Psoas muscle (tissue), 7 donors: ENCODE measurements at regions not wholly inside any gene's neighbourhood (a gene's known extent, or its start where the extent isn't known, plus 50 kb on each side); places are given as distances from the start of the nearest gene placed in this dataset.

Experiments
- ATAC-seq, 4 donors: fragments of 200-7000 bp; cut with Tn5 transposase; one replicate each; pipeline ENCODE4 v1.9.1; 2020; ENCODE audit warnings: moderate library complexity in 3 of 4, mild to moderate bottlenecking in 2 of 4
- DNase-seq, 2 donors: peaks; one replicate each; pipeline ENCODE4 v3.0.0-alpha.2; 2020
- H3K27ac ChIP-seq: fragments of 200-600 bp; one replicate; pipeline ENCODE4 v1.8.0; 2022
- H3K27me3 ChIP-seq, 3 donors: fragments of 200-600 bp in 1 of 3; one replicate each; pipeline versions ENCODE4 v1.6.1 to v1.8.0; 2013 to 2022; ENCODE audit warnings: low read length in 2 of 3, mild to moderate bottlenecking in 2 of 3, moderate library complexity in 1 of 3; ENCODE audit not compliant: insufficient read depth in 3 of 3
- H3K36me3 ChIP-seq, 2 donors: fragments of 200-600 bp in 1 of 2; one replicate each; pipeline versions ENCODE4 v1.6.1 to v1.8.0; 2013 to 2022; ENCODE audit warnings: low read depth in 1 of 2, mild to moderate bottlenecking in 1 of 2, moderate library complexity in 1 of 2; ENCODE audit not compliant: insufficient read depth in 1 of 2
- H3K4me1 ChIP-seq: fragments of 200-600 bp; one replicate; pipeline ENCODE4 v1.8.0; 2022
- H3K4me3 ChIP-seq: fragments of 200-600 bp; one replicate; pipeline ENCODE4 v1.8.0; 2022; ENCODE audit warnings: mild to moderate bottlenecking
- H3K9me3 ChIP-seq: fragments of 200-600 bp; one replicate; pipeline ENCODE4 v1.8.0; 2022
- CTCF ChIP-seq: fragments of 200-600 bp; IDR thresholded peaks from one replicate; pipeline ENCODE4 v1.8.0; 2022; ENCODE audit warnings: antibody characterized with exemption
- whole genome bisulfite sequencing, 3 donors: extraction: QIAGEN DNeasy Blood & Tissue Kit; methylation state at CpG; one replicate each; pipeline versions ENCODE4 v1.1.6 to v1.1.7; 2013; 5-methylcytosine and 5-hydroxymethylcytosine counted together
- intact Hi-C, 2 donors: fragments of 100-400 bp; cut with DNase I; formaldehyde crosslinking; loops; one replicate each; pipeline versions ENCODE4 v1.11.0 to v1.14.2; 2022
- donor health status: healthy with polysubstance abuse.
- donor health status: DM: no; HTN: no; CAD: no; lungs with moderate emphysema.
- donor health status: Bipolar disorder and iron deficiency.
- donor health status: healthy.
- donor health status: DM: yes; HTN: yes; CAD: no.
- donor health status: DM: no; HTN: no; CAD: no.
- donor health status: DM: yes; HTN: yes; CAD: no.

- no peaks in the 10 kb centered on the region for H3K27me3 ChIP-seq
- intact Hi-C loops: no loop called here
- 54 to 70% (median 59%) methylated on average over 2 of the region's 2 CpGs for WGBS, 3 donors
- no peak overlapping the region for H3K4me3 ChIP-seq
- no peak overlapping the region for H3K27ac ChIP-seq
- H3K9me3 ChIP-seq: no peaks in the 10 kb centered on the region
- ATAC-seq (no peak), DNase-seq (no peak)
- no peaks in the 10 kb centered on the region for H3K4me1 ChIP-seq
- no peak for TF ChIP-seq CTCF
- no peaks in the 10 kb centered on the region for H3K36me3 ChIP-seq
Measured at GRCh38 chr10:43970717-43971116, 322.0 kb upstream of the ZNF32 start.

DNA sequence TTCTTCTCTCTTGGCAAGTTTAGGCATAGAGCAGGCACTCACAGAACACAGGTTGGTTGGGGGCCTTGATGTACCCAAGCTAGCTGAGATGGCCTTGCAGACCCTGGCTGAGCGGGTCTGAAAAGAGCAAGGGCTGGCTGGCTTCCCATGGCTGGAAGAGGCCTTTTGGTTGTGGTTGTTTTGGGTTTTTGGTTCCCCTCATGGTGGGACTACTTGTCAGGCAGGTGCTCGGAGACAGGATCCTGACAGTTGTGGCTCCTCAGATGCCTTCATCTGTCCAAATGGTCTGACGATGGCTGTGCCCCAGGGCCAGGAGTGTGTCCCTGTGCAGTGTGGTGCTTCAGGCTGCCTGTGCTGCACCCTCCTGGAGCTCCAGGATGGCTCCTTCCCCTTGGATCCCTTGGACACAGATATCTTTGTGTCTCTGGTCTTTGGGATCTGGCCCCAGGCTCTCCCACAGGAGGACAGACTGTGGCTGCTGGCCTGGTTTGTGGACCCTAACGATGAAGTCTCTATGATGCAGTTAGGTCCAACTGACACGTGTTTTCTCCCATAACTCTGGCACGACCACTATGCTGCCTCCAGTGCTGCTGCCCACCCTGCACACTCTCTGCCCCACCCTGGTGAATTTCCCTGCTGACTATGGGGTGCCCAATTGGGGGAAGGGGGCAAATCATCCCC is 321.5 kb upstream of the ZNF32 start:
- Histone ChIP-seq H3K4me3 (no peak overlapping the region), H3K27ac (no peak overlapping the region), H3K27me3 (no peaks in the 10 kb centered on the region), H3K4me1 (no peaks in the 10 kb centered on the region), H3K9me3 (no peaks in the 10 kb centered on the region), H3K36me3 (no peaks in the 10 kb centered on the region)
- 77 to 86% (median 81%) methylated on average over 6 of the region's 6 CpGs for WGBS, 3 donors
- intact Hi-C loops: no loop called here
- no peak for TF ChIP-seq CTCF
- DNase-seq: no peak
- no peak for ATAC-seq

- intact Hi-C loops: no loop called here
- 92 to 96% (median 94%) methylated on average over 9 of the region's 9 CpGs for WGBS, 3 donors
- Histone ChIP-seq H3K36me3 (no peaks in the 10 kb centered on the region), H3K9me3 (no peaks in the 10 kb centered on the region), H3K27me3 (no peaks in the 10 kb centered on the region), H3K4me3 (no peak overlapping the region), H3K4me1 (peaks cover 2% of the 10 kb centered on the region), H3K27ac (no peak overlapping the region)
- TF ChIP-seq CTCF: no peak
- DNase-seq (no peak), ATAC-seq (no peak)
Measured at GRCh38 chr10:43969506-43969905, 320.8 kb upstream of the ZNF32 start.

DNA sequence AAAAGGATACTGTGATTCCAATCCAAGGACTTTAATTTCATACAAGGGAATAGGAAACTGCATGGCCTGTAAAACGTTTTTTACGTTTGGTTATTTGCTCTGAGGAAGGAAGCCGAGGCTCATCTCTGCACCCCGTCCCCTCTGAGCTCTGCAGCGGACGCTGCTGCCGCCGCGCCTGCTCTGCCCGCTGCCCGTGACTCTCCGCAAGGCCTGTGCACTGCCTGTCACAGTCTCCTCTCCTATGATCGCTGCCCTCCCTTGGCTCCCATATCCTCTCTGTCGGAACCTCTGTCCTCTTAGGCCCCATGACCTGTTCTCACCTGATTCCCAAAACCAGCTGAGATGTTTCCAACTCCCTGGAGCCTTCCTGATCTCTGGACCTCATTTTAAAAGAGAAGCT is 320.3 kb upstream of the ZNF32 start:
- Histone ChIP-seq H3K27ac (no peak overlapping the region), H3K4me1 (peaks cover 8% of the 10 kb centered on the region), H3K36me3 (no peaks in the 10 kb centered on the region), H3K4me3 (no peak overlapping the region), H3K9me3 (no peaks in the 10 kb centered on the region), H3K27me3 (no peaks in the 10 kb centered on the region)
- DNase-seq: no peak
- intact Hi-C loops: no loop called here
- TF ChIP-seq CTCF: no peak
- no peak for ATAC-seq
- WGBS, 3 donors: 79 to 83% (median 80%) methylated on average over 14 of the region's 14 CpGs

GRCh38 chr10:43968076-43968475 is 319.4 kb upstream of the ZNF32 start:
- Histone ChIP-seq H3K27me3 (no peaks in the 10 kb centered on the region), H3K4me3 (no peak overlapping the region), H3K9me3 (no peaks in the 10 kb centered on the region), H3K27ac (no peak overlapping the region), H3K36me3 (no peaks in the 10 kb centered on the region), H3K4me1 (peaks cover 9% of the 10 kb centered on the region)
- ATAC-seq: no peak
- 68 to 88% (median 72%) methylated on average over 1 of the region's 1 CpG for WGBS, 3 donors
- DNase-seq: no peak
- no peak for TF ChIP-seq CTCF
- intact Hi-C loops: no loop called here
